22Rv1 (cell line): ENCODE measurements at regions not wholly inside any gene's neighbourhood (a gene's known extent, or its start where the extent isn't known, plus 50 kb on each side); places are given as distances from the start of the nearest gene placed in this dataset.

ENCODE experiments used
- H3K27ac ChIP-seq: fragments of 450-650 bp; 2 replicates; pipeline ENCODE4 v1.5.1; 2017
- CTCF ChIP-seq: fragments of 450-650 bp; IDR thresholded peaks from 2 replicates; pipeline ENCODE4 v1.5.1; 2017; ENCODE audit warnings: mild to moderate bottlenecking
- ZFX ChIP-seq: fragments of 450-650 bp; IDR thresholded peaks from 2 replicates; pipeline ENCODE4 v1.6.1; 2017; ENCODE audit warnings: antibody characterized with exemption, borderline replicate concordance

DNA sequence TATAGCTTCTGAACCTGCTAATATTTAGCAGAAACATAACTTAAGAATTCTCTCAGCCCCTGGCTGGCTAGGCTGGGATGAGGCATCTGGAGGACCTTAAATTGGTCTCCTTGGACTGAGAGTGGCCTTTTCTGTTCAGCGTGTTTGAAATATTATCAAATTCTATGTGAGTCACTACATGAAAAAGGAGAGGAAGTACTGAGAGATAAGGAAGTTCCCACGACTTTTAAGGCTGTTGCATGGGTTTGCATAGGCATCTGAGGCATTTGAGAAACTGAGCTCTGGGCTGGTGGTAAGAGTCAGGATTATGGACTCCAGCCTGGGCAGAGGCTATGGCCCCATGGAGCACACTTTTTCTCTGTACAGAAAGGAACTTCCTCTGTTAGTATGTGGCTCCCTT, 816.2 kb upstream of the GRAMD2B start:
- TF ChIP-seq CTCF = no peak
- no peak for TF ChIP-seq ZFX
- no peak overlapping the region for H3K27ac ChIP-seq

DNA sequence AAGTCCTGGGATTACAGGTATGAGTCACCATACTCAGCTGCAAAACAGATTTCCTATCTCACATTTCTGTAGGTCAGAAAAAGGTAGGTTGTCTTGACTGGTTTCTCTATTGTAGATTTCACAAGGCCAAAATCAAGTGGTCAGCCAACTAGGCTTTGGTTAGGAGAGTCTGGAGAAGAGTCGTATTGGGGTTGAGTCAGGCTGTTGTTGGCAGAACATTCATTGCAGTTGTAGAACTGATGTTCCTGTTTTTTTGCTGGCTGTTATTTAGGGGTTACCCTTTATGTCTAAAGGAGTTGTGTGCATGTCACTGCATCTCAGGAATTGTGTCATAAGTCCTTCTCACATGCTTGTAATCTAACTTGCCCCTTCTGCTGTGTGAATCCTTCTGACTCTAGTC, 814.2 kb upstream of the GRAMD2B start:
- no peak overlapping the region for H3K27ac ChIP-seq
- no peak for TF ChIP-seq ZFX
- no peak for TF ChIP-seq CTCF

- TF ChIP-seq ZFX = no peak
- no peak for TF ChIP-seq CTCF
These were observed 812.3 kb upstream of the GRAMD2B start for GRCh38 chr5:125610892-125611291.

DNA sequence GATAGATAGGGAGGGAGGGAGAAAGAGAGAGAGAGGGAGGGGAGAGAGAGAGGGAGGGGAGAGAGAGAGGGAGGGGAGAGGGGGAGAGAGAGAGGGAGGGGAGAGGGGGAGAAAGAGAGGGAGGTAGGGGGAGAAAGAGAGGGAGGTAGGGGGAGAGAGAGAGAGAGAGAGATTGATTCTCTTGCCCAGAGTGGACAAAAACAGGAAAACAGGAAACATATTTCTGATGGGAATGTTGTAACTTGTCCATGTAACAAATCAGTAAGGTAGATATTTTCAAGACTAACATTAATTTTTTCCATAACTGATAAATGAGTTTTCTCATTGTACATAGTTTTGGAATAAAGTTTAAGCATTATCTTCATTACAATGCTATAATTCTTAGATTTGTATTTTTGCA, 811.7 kb upstream of the GRAMD2B start:
- TF ChIP-seq CTCF = no peak
- TF ChIP-seq ZFX = no peak
- no peak overlapping the region for H3K27ac ChIP-seq

More at GRCh38 chr5:125610892-125611291, 812.3 kb upstream of the GRAMD2B start:
- no peak overlapping the region for H3K27ac ChIP-seq

- no peak overlapping the region for H3K27ac ChIP-seq
- no peak for TF ChIP-seq ZFX
- TF ChIP-seq CTCF = no peak
These were observed 811.0 kb upstream of the GRAMD2B start for GRCh38 chr5:125612181-125612721.

GRCh38 chr5:125612776-125613175, 810.4 kb upstream of the GRAMD2B start:
- H3K27ac ChIP-seq = no peak overlapping the region
- TF ChIP-seq CTCF (no peak), ZFX (no peak)

DNA sequence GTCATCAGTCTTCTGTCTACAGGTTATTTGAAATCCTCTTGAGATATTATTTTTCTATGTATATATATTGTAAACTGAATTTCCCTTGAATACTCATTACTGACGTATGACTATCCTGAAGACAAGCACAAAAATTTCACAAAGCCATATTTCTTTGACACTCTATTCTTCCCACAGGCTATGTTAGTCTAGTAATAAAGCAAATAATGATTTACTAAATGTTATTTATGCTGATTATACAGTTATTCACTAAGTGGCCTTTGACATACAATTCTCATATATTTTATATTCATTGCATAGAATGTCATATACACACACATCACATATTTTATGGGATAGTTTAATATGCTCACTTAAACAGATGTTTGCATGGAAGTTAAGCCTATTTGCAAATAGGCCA, 793.0 kb upstream of the GRAMD2B start:
- no peak overlapping the region for H3K27ac ChIP-seq
- TF ChIP-seq CTCF = no peak
- TF ChIP-seq ZFX = no peak
